ENCODE measurements at regions not wholly inside any gene's neighbourhood (a gene's known extent, or its start where the extent isn't known, plus 50 kb on each side); places are given as distances from the start of the nearest gene placed in this dataset.
"Not testable (repeated sequence)": the region's sequence is repeated elsewhere in the genome, so short reads cannot be mapped to it uniquely, and the experiment has no call there.

- DNase-seq: no peak
Measured at GRCh38 chr10:23885853-23886252, 323.1 kb upstream of the KIAA1217 start.

GRCh38 chr10:23886355-23886754 is 322.6 kb upstream of the KIAA1217 start:
- DNase-seq: no peak

GRCh38 chr10:23891301-23891700 is 317.6 kb upstream of the KIAA1217 start:
- DNase-seq: no peak

- DNase-seq: no peak
Measured at GRCh38 chr10:23892296-23892695, 316.6 kb upstream of the KIAA1217 start.

- no peak for DNase-seq
Measured at GRCh38 chr10:23897267-23897666, 311.7 kb upstream of the KIAA1217 start.

GRCh38 chr10:23897861-23898260 is 311.1 kb upstream of the KIAA1217 start:
- DNase-seq: no peak

- DNase-seq: no peak
Measured at GRCh38 chr10:23899166-23899565, 309.8 kb upstream of the KIAA1217 start.

- no peak for DNase-seq
Measured at GRCh38 chr10:23910291-23910690, 298.6 kb upstream of the KIAA1217 start.

- DNase-seq: no peak
Measured at GRCh38 chr10:23912884-23913404, 296.0 kb upstream of the KIAA1217 start.

- no peak for DNase-seq
Measured at GRCh38 chr10:23914641-23915040, 294.3 kb upstream of the KIAA1217 start.

GRCh38 chr10:23917251-23917840 is 291.6 kb upstream of the KIAA1217 start:
- DNase-seq: no peak

- no peak for DNase-seq
Measured at GRCh38 chr10:23918090-23918723, 290.7 kb upstream of the KIAA1217 start.

- no peak for DNase-seq
Measured at GRCh38 chr10:23918839-23919238, 290.1 kb upstream of the KIAA1217 start.

GRCh38 chr10:23927576-23928325 is 281.2 kb upstream of the KIAA1217 start:
- DNase-seq: no peak

GRCh38 chr10:23934023-23934422 is 274.9 kb upstream of the KIAA1217 start:
- not testable (repeated sequence) for DNase-seq

- DNase-seq: no peak
Measured at GRCh38 chr10:23945845-23946244, 263.1 kb upstream of the KIAA1217 start.

GRCh38 chr10:23951841-23952240 is 257.1 kb upstream of the KIAA1217 start:
- no peak for DNase-seq

GRCh38 chr10:23955456-23956225 is 253.3 kb upstream of the KIAA1217 start:
- DNase-seq: no peak

- no peak for DNase-seq
Measured at GRCh38 chr10:23965123-23965522, 243.8 kb upstream of the KIAA1217 start.

- no peak for DNase-seq
Measured at GRCh38 chr10:23965880-23966279, 243.1 kb upstream of the KIAA1217 start.

GRCh38 chr10:23966504-23967051 is 242.4 kb upstream of the KIAA1217 start:
- DNase-seq: no peak

- DNase-seq: no peak
Measured at GRCh38 chr10:23968301-23968700, 240.6 kb upstream of the KIAA1217 start.

- no peak for DNase-seq
Measured at GRCh38 chr10:23974746-23975272, 234.1 kb upstream of the KIAA1217 start.

Data from activated CD4-positive, CD25-positive, alpha-beta regulatory T cell (primary cell).